HUES48 (cell line): ENCODE measurements at regions not wholly inside any gene's neighbourhood (a gene's known extent, or its start where the extent isn't known, plus 50 kb on each side); places are given as distances from the start of the nearest gene placed in this dataset.

ENCODE experiments used
- H3K27ac ChIP-seq: one replicate; pipeline ENCODE4 v1.7.0; 2013; ENCODE audit warnings: low read depth, low read length, inconsistent platforms
- H3K27me3 ChIP-seq: 2 replicates; pipeline ENCODE4 v1.6.1; 2013; ENCODE audit warnings: mild to moderate bottlenecking, low read length; ENCODE audit not compliant: control insufficient read depth, insufficient read depth
- H3K36me3 ChIP-seq: 2 replicates; pipeline ENCODE4 v1.6.1; 2013; ENCODE audit warnings: low read length; ENCODE audit not compliant: control insufficient read depth, insufficient read depth
- H3K4me1 ChIP-seq: 2 replicates; pipeline ENCODE4 v1.6.1; 2013; ENCODE audit warnings: mild to moderate bottlenecking, low read length; ENCODE audit not compliant: control insufficient read depth, insufficient read depth
- H3K4me3 ChIP-seq: 2 replicates; pipeline ENCODE4 v1.5.1; 2013; ENCODE audit warnings: mild to moderate bottlenecking, low read depth, low read length
- H3K9ac ChIP-seq: 2 replicates; pipeline ENCODE4 v1.6.1; 2013; ENCODE audit warnings: mild to moderate bottlenecking, low read depth, low read length, moderate library complexity
- H3K9me3 ChIP-seq: 2 replicates; pipeline ENCODE4 v1.6.1; 2013; ENCODE audit warnings: low read length; ENCODE audit not compliant: control insufficient read depth, insufficient read depth

DNA sequence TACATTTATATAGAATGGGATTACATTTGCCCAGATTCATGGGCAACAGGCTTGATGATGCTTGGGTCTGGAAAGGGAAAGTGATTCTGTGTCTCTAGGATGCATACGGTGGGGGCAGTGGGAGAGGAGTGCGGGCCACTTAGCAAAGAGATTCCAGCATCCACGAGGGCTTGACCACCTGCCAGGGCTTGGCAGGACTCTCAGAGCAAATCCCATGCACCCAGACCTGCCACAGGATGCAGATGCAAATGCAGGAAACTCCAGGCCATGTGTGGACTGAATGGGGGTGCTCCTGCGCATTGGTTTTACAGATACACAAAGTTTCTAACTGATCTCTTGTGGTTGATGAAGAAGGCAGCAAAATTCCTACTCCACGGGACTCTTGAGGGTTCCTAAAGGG is 334.7 kb downstream of the CYRIA start:
- Histone ChIP-seq H3K9me3 (no peaks in the 10 kb centered on the region), H3K9ac (no peak overlapping the region; the same call in 1 of the 2 replicates), H3K4me3 (peak overlapping the region; percentile 33; the same call in 1 of the 2 replicates), H3K36me3 (no peaks in the 10 kb centered on the region), H3K27me3 (no peaks in the 10 kb centered on the region; the same call in 1 of the 2 replicates), H3K27ac (peak overlapping the region; percentile 84), H3K4me1 (peaks cover 29% of the 10 kb centered on the region)

- peak overlapping the region; percentile 33; the same call in 1 of the 2 replicates for H3K4me3 ChIP-seq
Measured at GRCh38 chr2:16330571-16330970, 335.1 kb downstream of the CYRIA start.

GRCh38 chr2:16330012-16330411 is 335.6 kb downstream of the CYRIA start:
- peaks cover 22% of the 10 kb centered on the region for H3K4me1 ChIP-seq
- H3K36me3 ChIP-seq = no peaks in the 10 kb centered on the region
- H3K9me3 ChIP-seq = no peaks in the 10 kb centered on the region
- H3K27ac ChIP-seq = peak overlapping the region; percentile 84
- H3K9ac ChIP-seq = no peak overlapping the region
- no peak overlapping the region for H3K4me3 ChIP-seq
- H3K27me3 ChIP-seq = no peaks in the 10 kb centered on the region; the same call in 1 of the 2 replicates

More at GRCh38 chr2:16330571-16330970, 335.1 kb downstream of the CYRIA start:
- H3K9me3 ChIP-seq = no peaks in the 10 kb centered on the region
- no peak overlapping the region; the same call in 1 of the 2 replicates for H3K9ac ChIP-seq
- H3K36me3 ChIP-seq = no peaks in the 10 kb centered on the region
- H3K27me3 ChIP-seq = no peaks in the 10 kb centered on the region; the same call in 1 of the 2 replicates
- peak overlapping the region; percentile 84 for H3K27ac ChIP-seq
- H3K4me1 ChIP-seq = peaks cover 27% of the 10 kb centered on the region

- H3K4me1 ChIP-seq = peaks cover 22% of the 10 kb centered on the region
- no peaks in the 10 kb centered on the region; the same call in 1 of the 2 replicates for H3K27me3 ChIP-seq
- H3K27ac ChIP-seq = peak overlapping the region; percentile 84
- H3K36me3 ChIP-seq = no peaks in the 10 kb centered on the region
- no peaks in the 10 kb centered on the region for H3K9me3 ChIP-seq
- no peak overlapping the region for H3K4me3 ChIP-seq
- H3K9ac ChIP-seq = no peak overlapping the region
Measured at GRCh38 chr2:16329421-16329820, 336.2 kb downstream of the CYRIA start.

DNA sequence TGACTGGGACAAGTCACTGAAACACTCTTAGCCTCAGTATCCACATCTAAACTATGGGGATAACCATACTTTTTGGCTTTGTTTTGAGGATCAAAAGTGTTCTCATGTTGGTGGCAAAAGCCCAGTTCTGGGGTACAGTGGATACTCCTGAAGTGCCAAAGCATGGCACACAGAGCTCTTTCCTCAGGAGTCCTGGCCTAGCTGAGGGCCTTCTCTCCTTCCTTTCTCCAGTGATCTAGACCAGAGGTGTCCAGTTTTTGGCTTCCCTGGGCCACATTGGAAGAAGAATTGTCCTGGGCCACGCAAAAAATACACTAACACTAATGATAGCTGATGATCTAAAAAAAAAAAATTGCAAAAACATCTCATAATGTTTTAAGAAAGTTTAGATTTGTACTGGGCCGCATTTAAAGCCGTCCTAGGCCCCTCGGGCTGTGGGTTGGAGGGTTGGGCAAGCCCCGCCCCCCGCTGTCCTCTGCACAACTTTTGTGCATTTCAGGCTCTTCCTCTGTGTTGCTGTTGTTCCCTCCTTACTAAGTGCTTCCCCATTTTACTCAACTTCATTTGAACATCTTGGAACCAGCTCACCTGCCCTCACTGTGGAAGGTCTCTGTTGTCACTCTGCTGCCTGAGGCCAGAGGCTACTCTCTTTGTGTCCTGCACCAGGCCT is 337.0 kb downstream of the CYRIA start:
- no peaks in the 10 kb centered on the region for H3K36me3 ChIP-seq
- no peaks in the 10 kb centered on the region for H3K9me3 ChIP-seq
- H3K9ac ChIP-seq = no peak overlapping the region
- no peak overlapping the region for H3K27ac ChIP-seq
- H3K4me3 ChIP-seq = no peak overlapping the region
- peaks cover 22% of the 10 kb centered on the region for H3K4me1 ChIP-seq
- H3K27me3 ChIP-seq = no peaks in the 10 kb centered on the region; the same call in 1 of the 2 replicates

- no peaks in the 10 kb centered on the region; the same call in 1 of the 2 replicates for H3K27me3 ChIP-seq
- H3K36me3 ChIP-seq = no peaks in the 10 kb centered on the region
- H3K4me1 ChIP-seq = peaks cover 22% of the 10 kb centered on the region
- no peak overlapping the region for H3K9ac ChIP-seq
- H3K4me3 ChIP-seq = no peak overlapping the region
- no peaks in the 10 kb centered on the region for H3K9me3 ChIP-seq
- H3K27ac ChIP-seq = no peak overlapping the region
Measured at GRCh38 chr2:16327326-16327725, 338.3 kb downstream of the CYRIA start.

DNA sequence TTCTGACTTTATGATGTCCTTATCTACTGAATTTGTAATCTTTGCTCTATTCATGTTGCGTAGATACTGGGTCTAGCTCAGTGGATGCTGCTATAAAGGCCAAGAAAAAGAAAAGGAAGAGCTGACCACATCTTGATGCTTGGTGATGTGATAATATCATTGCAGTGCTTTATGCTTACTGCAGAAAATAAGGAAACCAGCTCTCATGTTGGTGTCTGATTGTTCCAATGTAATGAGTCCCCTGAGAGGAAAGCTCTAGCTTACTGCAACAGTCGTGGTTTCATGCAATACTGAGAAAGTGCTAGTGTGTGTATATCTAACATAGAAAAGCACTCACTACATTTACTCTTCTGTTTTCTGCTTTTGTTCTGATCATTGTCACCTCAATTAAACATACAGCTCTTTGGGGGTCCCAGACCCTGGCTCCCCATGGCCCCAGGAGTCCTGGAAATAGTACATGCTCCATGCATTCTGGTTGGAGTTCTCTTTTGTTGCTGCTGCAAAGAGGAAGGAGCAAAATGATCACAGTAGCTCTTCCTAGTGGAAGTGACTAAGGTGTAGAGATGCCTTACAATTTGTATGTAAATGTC is 338.8 kb downstream of the CYRIA start:
- Histone ChIP-seq H3K4me1 (peaks cover 20% of the 10 kb centered on the region), H3K9ac (no peak overlapping the region), H3K36me3 (no peaks in the 10 kb centered on the region), H3K4me3 (no peak overlapping the region), H3K9me3 (no peaks in the 10 kb centered on the region), H3K27me3 (no peaks in the 10 kb centered on the region; the same call in 1 of the 2 replicates), H3K27ac (no peak overlapping the region)

- H3K9me3 ChIP-seq = no peaks in the 10 kb centered on the region
- no peaks in the 10 kb centered on the region for H3K27me3 ChIP-seq
- no peak overlapping the region for H3K9ac ChIP-seq
- peaks cover 13% of the 10 kb centered on the region for H3K4me1 ChIP-seq
- H3K36me3 ChIP-seq = no peaks in the 10 kb centered on the region
- H3K27ac ChIP-seq = no peak overlapping the region
- H3K4me3 ChIP-seq = no peak overlapping the region
Measured at GRCh38 chr2:16325976-16326510, 339.6 kb downstream of the CYRIA start.

- no peak overlapping the region for H3K27ac ChIP-seq
- no peaks in the 10 kb centered on the region for H3K27me3 ChIP-seq
- no peaks in the 10 kb centered on the region for H3K36me3 ChIP-seq
- H3K9me3 ChIP-seq = no peaks in the 10 kb centered on the region
- peaks cover 7% of the 10 kb centered on the region for H3K4me1 ChIP-seq
- no peak overlapping the region for H3K4me3 ChIP-seq
- H3K9ac ChIP-seq = no peak overlapping the region
Measured at GRCh38 chr2:16325016-16325975, 340.3 kb downstream of the CYRIA start.

DNA sequence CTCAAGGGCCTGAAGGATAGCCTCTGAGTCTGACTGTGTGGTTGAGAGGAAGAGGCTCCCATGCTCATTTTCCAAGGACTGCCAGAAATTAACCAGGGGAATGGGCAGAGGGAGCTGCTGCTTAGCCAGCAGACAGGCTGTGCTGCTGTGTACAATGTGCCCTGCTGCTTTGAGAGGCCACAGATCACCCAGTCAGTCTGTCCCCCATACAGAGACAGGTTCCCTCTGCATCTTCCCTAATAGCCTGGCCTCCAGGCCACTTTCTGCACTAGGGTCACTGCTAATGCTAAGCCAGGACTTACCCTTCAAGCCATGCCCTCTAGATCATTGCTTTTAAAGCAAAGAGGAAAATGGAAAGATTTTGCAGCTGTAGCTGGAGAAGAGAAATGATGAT is 341.1 kb downstream of the CYRIA start:
- Histone ChIP-seq H3K27ac (no peak overlapping the region), H3K9ac (no peak overlapping the region), H3K36me3 (no peaks in the 10 kb centered on the region), H3K27me3 (no peaks in the 10 kb centered on the region), H3K4me1 (no peaks in the 10 kb centered on the region; the same call in 1 of the 2 replicates), H3K9me3 (no peaks in the 10 kb centered on the region), H3K4me3 (no peak overlapping the region)
